ENCODE measurements at regions not wholly inside any gene's neighbourhood (a gene's known extent, or its start where the extent isn't known, plus 50 kb on each side); places are given as distances from the start of the nearest gene placed in this dataset.

DNA sequence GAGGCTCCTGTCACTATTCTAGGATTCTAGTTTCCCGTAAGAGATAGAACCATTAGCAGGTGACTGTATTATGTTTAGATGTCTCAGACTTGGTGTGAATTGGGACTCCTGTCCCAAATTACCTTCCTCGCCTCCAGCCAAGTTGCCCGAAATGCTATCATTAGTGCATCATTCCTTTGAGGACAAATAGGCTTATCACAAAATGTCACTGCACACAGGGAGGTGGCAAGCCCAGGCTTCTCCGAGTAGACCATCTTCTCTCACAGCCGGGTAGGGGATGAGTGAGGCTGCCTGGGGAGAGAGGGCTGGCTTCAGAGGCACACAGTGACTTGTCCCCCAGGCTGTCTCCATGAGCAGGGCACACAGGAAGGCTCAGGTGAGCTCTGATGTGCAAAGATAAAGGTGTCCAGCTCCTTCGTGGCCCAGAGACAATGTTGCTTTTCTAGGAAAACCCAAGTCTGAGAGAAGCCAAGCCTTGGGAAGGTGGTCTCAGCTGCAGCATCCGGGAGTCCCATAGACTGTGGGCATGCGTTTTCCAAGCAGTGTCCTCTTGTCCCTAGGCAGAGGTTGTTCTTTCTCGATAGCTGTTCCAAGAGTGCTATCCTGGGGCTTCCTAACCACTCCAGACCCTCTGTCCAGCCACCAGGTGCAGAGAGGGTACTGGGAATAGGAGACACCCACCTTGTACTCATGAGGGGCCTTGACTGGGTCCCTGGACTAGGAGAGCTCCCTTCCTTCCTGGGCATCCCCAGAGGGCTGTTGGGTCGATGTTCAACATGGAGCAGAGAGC, 163.1 kb upstream of the TSHZ3 start:
- 86% methylated on average over 10 of the region's 10 CpGs; no CpG with 5 or more reads in 1 of the 2 experiments for WGBS, 2 experiments (ENCODE audit: extremely low coverage in 1 of 2, insufficient coverage in 1 of 2, insufficient read length in 1 of 2, insufficient replicate concordance in 2 of 2, low coverage in 1 of 2, low lambda C conversion rate in 2 of 2, missing lambda C conversion rate in 1 of 2)

More for the DNA sequence above, 163.1 kb upstream of the TSHZ3 start:
- no peak overlapping the region for H4K8ac ChIP-seq (ENCODE audit: extremely low read depth, insufficient read depth, low read length)
- H3K9ac ChIP-seq (replicated peaks in 1 of 4; ENCODE audit: extremely low read depth in 1 of 4, low read depth in 3 of 4, low read length in 3 of 4), result no peak overlapping the region
- ChIA-PET POLR2A (ENCODE audit: partially characterized antibody) (no interaction called here), CTCF (ENCODE audit: partially characterized antibody) (interaction anchor here (0.5 to 1.9 kb wide), 4 partner anchors 14 to 481 kb away, joined by 3 to 5 read pairs (median 4); no protein-coding TSS in a partner anchor)
- DNase-seq (ENCODE audit: low read depth in 1 of 2, low spot score in 2 of 2), result peak in 1 of 2 experiments; percentile 22
- H3K27me3 ChIP-seq (replicated peaks in 1 of 4; ENCODE audit: control insufficient read depth in 3 of 4, extremely low read depth in 1 of 4, insufficient read depth in 3 of 4, low read length in 3 of 4), result no peaks in the 10 kb centered on the region
- H3K18ac ChIP-seq (ENCODE audit: extremely low read depth, low read length), result no peak overlapping the region
- no peak for FAIRE-seq
- H3K14ac ChIP-seq (ENCODE audit: insufficient read length), result no peak overlapping the region
- H3K4me3 ChIP-seq (ENCODE audit: extremely low read depth in 1 of 4, insufficient read depth in 2 of 4, low read depth in 3 of 4, low read length in 4 of 4), result no peak overlapping the region
- H2AK5ac ChIP-seq (ENCODE audit: low read depth, low read length), result no peak overlapping the region
- H2BK5ac ChIP-seq (ENCODE audit: low read depth, low read length), result no peak overlapping the region
- H3K36me3 ChIP-seq (ENCODE audit: control insufficient read depth in 2 of 4, insufficient read depth in 4 of 4, low read length in 3 of 4), result no peaks in the 10 kb centered on the region
- H2BK15ac ChIP-seq (ENCODE audit: low read length), result 0 out of 2 replicates have a peak overlapping the region, but pooled peaks have one; percentile 29
- H4K91ac ChIP-seq (replicated peaks; ENCODE audit: insufficient read length, low read length), result no peak overlapping the region
- H3K23ac ChIP-seq (ENCODE audit: insufficient read length), result no peak overlapping the region
- H3K4me1 ChIP-seq (replicated peaks in 1 of 4; ENCODE audit: control insufficient read depth in 3 of 4, insufficient read depth in 4 of 4, low read length in 3 of 4), result peaks cover 0 to 6% (median 0%) of the 10 kb centered on the region in 4 experiments; a peak in 3 of 7 replicates
- H3K23me2 ChIP-seq (ENCODE audit: low read depth, low read length), result no peaks in the 10 kb centered on the region
- no peak overlapping the region for H2BK20ac ChIP-seq (ENCODE audit: low read length)
- no peak overlapping the region for H2AFZ ChIP-seq (ENCODE audit: low read length)
- H3K4me2 ChIP-seq (ENCODE audit: insufficient read depth in 1 of 2, low read depth in 2 of 2, low read length in 2 of 2), result no peak overlapping the region
- H4K20me1 ChIP-seq (replicated peaks in 1 of 2; ENCODE audit: control insufficient read depth in 1 of 2, insufficient read depth in 2 of 2, low read length in 2 of 2), result no peaks in the 10 kb centered on the region
- H2BK120ac ChIP-seq (replicated peaks; ENCODE audit: low read depth, low read length), result no peak overlapping the region
- no peak overlapping the region for H3K4ac ChIP-seq (replicated peaks; ENCODE audit: insufficient read length, low read depth, low read length)
- no peaks in the 10 kb centered on the region for H3K9me3 ChIP-seq (ENCODE audit: insufficient read depth in 2 of 2, low read depth in 1 of 2, low read length in 1 of 2)
- H4K5ac ChIP-seq (ENCODE audit: insufficient read length, low read depth, low read length), result no peak overlapping the region
- no peaks in the 10 kb centered on the region for H3K79me1 ChIP-seq (ENCODE audit: low read depth, low read length)
- no peak overlapping the region for H3K27ac ChIP-seq (ENCODE audit: low read depth, low read length)
- no peaks in the 10 kb centered on the region for H3K79me2 ChIP-seq (ENCODE audit: control insufficient read depth in 1 of 2, insufficient read depth in 2 of 2, low read length in 2 of 2)
- TF ChIP-seq SIX5 (IDR thresholded peaks at IDR 0.05; ENCODE audit: low read depth, low read length) (no peak), RBBP5 (IDR thresholded peaks at IDR 0.05; ENCODE audit: borderline replicate concordance, low read depth, low read length) (no peak), TEAD4 (IDR thresholded peaks at IDR 0.05; ENCODE audit: low read depth, low read length) (no peak), BCL11A (IDR thresholded peaks at IDR 0.05; ENCODE audit: low read depth in 2 of 2, low read length in 2 of 2) (no peak), RNF2 (IDR thresholded peaks at IDR 0.05; ENCODE audit: borderline replicate concordance, low read depth, low read length, missing control alignments, poor library complexity, severe bottlenecking) (no peak), USF2 (IDR thresholded peaks at IDR 0.05; ENCODE audit: low read length) (no peak), SRF (IDR thresholded peaks at IDR 0.05; ENCODE audit: low read depth, low read length) (no peak)
- no peak overlapping the region for H3K56ac ChIP-seq (replicated peaks; ENCODE audit: insufficient read length, low read depth, low read length)
- H2BK12ac ChIP-seq (ENCODE audit: low read depth, low read length), result no peak overlapping the region
